ENCODE measurements at regions not wholly inside any gene's neighbourhood (a gene's known extent, or its start where the extent isn't known, plus 50 kb on each side); places are given as distances from the start of the nearest gene placed in this dataset.
"Not testable (repeated sequence)": the region's sequence is repeated elsewhere in the genome, so short reads cannot be mapped to it uniquely, and the experiment has no call there.

- Histone ChIP-seq H3K27ac (no peak overlapping the region), H3K36me3 (no peaks in the 10 kb centered on the region), H3K4me3 (ENCODE audit: low read depth, low read length) (no peak overlapping the region), H3K9me3 (ENCODE audit: severe bottlenecking) (peaks cover 5% of the 10 kb centered on the region), H3K27me3 (ENCODE audit: insufficient read depth, low read depth, severe bottlenecking) (peaks cover 32% of the 10 kb centered on the region)
- TF ChIP-seq, protein P1, sequence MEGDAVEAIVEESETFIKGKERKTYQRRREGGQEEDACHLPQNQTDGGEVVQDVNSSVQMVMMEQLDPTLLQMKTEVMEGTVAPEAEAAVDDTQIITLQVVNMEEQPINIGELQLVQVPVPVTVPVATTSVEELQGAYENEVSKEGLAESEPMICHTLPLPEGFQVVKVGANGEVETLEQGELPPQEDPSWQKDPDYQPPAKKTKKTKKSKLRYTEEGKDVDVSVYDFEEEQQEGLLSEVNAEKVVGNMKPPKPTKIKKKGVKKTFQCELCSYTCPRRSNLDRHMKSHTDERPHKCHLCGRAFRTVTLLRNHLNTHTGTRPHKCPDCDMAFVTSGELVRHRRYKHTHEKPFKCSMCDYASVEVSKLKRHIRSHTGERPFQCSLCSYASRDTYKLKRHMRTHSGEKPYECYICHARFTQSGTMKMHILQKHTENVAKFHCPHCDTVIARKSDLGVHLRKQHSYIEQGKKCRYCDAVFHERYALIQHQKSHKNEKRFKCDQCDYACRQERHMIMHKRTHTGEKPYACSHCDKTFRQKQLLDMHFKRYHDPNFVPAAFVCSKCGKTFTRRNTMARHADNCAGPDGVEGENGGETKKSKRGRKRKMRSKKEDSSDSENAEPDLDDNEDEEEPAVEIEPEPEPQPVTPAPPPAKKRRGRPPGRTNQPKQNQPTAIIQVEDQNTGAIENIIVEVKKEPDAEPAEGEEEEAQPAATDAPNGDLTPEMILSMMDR (IDR thresholded peaks at IDR 0.05; ENCODE audit: low read depth, low read length), result no peak
- DNase-seq, result peak; percentile 26
These were observed 170.8 kb upstream of the RAI2 start for GRCh38 chrX:18031726-18032375.

- H3K27ac ChIP-seq; DNase-seq; H3K9me3 ChIP-seq (ENCODE audit: severe bottlenecking); H3K36me3 ChIP-seq; H3K4me3 ChIP-seq (ENCODE audit: low read depth, low read length): not testable (repeated sequence)
- H3K27me3 ChIP-seq (ENCODE audit: insufficient read depth, low read depth, severe bottlenecking), result peaks cover 30% of the 10 kb centered on the region
These were observed 169.6 kb upstream of the RAI2 start for GRCh38 chrX:18030656-18031055.

- Histone ChIP-seq H3K4me3 (ENCODE audit: low read depth, low read length) (no peak overlapping the region), H3K27ac (no peak overlapping the region), H3K36me3 (no peaks in the 10 kb centered on the region), H3K27me3 (ENCODE audit: insufficient read depth, low read depth, severe bottlenecking) (peaks cover 44% of the 10 kb centered on the region), H3K9me3 (ENCODE audit: severe bottlenecking) (peaks cover 5% of the 10 kb centered on the region)
- TF ChIP-seq, protein P1 (IDR thresholded peaks at IDR 0.05; ENCODE audit: low read depth, low read length), result no peak
- no peak for DNase-seq
These were observed 165.1 kb upstream of the RAI2 start for GRCh38 chrX:18026166-18026565.

DNA sequence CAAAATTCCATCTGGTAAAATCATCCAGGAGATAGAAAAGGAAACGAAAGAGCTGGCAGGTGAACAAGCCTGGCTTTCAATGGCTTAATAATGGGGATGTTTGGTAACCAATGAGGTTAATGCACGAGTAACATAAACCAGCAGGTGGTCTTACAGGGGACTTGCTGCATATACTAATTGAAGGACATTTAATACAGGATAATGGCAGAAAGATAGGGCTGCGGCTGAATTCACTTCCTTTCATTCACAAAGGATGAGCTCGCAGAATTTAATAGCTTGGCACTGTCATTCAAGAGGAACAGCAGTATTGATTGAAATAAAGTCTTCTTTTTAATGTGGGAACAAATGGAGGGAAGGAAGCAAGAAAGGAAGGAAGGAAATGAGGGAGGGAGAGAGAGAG, 156.3 kb upstream of the RAI2 start:
- no peak for DNase-seq
- Histone ChIP-seq H3K9me3 (ENCODE audit: severe bottlenecking) (no peaks in the 10 kb centered on the region), H3K4me3 (ENCODE audit: low read depth, low read length) (no peak overlapping the region), H3K27me3 (ENCODE audit: insufficient read depth, low read depth, severe bottlenecking) (peaks cover 41% of the 10 kb centered on the region), H3K27ac (no peak overlapping the region), H3K36me3 (no peaks in the 10 kb centered on the region)
- TF ChIP-seq, protein P1 (IDR thresholded peaks at IDR 0.05; ENCODE audit: low read depth, low read length), result no peak

DNA sequence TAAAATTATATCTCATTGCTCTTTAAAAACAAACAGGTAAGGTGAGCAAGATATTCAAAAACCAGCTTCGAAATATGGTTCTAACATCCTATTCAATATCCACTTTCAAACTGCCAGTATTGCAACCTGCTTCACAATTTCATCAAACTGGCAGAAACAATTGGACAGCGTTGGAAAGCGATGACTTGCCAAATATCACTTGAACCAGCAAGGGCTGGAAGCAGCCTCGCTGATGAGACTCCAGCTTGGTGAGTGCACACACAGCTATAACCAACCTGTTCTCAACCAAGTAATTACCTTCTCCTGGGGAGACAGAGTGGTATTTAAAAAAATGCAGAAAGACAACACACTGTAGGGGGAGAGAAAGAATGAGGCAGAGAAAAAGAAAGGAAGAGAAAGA, 155.8 kb upstream of the RAI2 start:
- TF ChIP-seq, protein P1 (IDR thresholded peaks at IDR 0.05; ENCODE audit: low read depth, low read length), result no peak
- DNase-seq, result no peak
- H3K27me3 ChIP-seq (ENCODE audit: insufficient read depth, low read depth, severe bottlenecking), result peaks cover 42% of the 10 kb centered on the region
- no peaks in the 10 kb centered on the region for H3K9me3 ChIP-seq (ENCODE audit: severe bottlenecking)
- H3K27ac ChIP-seq, result no peak overlapping the region
- H3K4me3 ChIP-seq (ENCODE audit: low read depth, low read length), result no peak overlapping the region
- H3K36me3 ChIP-seq, result no peaks in the 10 kb centered on the region

- no peaks in the 10 kb centered on the region for H3K36me3 ChIP-seq
- no peak overlapping the region for H3K4me3 ChIP-seq (ENCODE audit: low read depth, low read length)
- no peaks in the 10 kb centered on the region for H3K9me3 ChIP-seq (ENCODE audit: severe bottlenecking)
- H3K27me3 ChIP-seq (ENCODE audit: insufficient read depth, low read depth, severe bottlenecking), result peaks cover 64% of the 10 kb centered on the region
- H3K27ac ChIP-seq, result no peak overlapping the region
- DNase-seq, result no peak
- TF ChIP-seq, protein P1 (IDR thresholded peaks at IDR 0.05; ENCODE audit: low read depth, low read length), result no peak
These were observed 149.2 kb upstream of the RAI2 start for GRCh38 chrX:18010253-18010652.

Data from WERI-Rb-1 (cell line).